Trophoblast cell (in vitro differentiated cells and primary cell): ENCODE measurements at regions not wholly inside any gene's neighbourhood (a gene's known extent, or its start where the extent isn't known, plus 50 kb on each side); places are given as distances from the start of the nearest gene placed in this dataset.

Source experiments
- DNase-seq, 2 donors: peaks; one replicate each; pipeline ENCODE4 v3.0.0-alpha.2; 2016
- H2AFZ ChIP-seq: 2 replicates; pipeline ENCODE4 v1.6.1; 2013; ENCODE audit warnings: low read length, moderate library complexity, mild to moderate bottlenecking; ENCODE audit not compliant: insufficient read depth, poor library complexity
- H2AK5ac ChIP-seq: 2 replicates; pipeline ENCODE4 v1.6.1; 2013; ENCODE audit warnings: mild to moderate bottlenecking, low read length
- H2BK120ac ChIP-seq: 2 replicates; pipeline ENCODE4 v1.6.1; 2013; ENCODE audit warnings: low read length, mild to moderate bottlenecking, moderate library complexity; ENCODE audit not compliant: insufficient read depth, poor library complexity
- H2BK12ac ChIP-seq: 2 replicates; pipeline ENCODE4 v1.6.1; 2013; ENCODE audit warnings: mild to moderate bottlenecking, low read length, moderate library complexity
- H2BK5ac ChIP-seq: 2 replicates; pipeline ENCODE4 v1.6.1; 2013; ENCODE audit warnings: low read length, low read depth, moderate library complexity, mild to moderate bottlenecking; ENCODE audit not compliant: poor library complexity
- H3K14ac ChIP-seq: 2 replicates; pipeline ENCODE4 v1.6.1; 2013; ENCODE audit warnings: mild to moderate bottlenecking, low read length
- H3K18ac ChIP-seq: 2 replicates; pipeline ENCODE4 v1.6.1; 2013; ENCODE audit warnings: mild to moderate bottlenecking, low read length
- H3K23ac ChIP-seq: 2 replicates; pipeline ENCODE4 v1.6.1; 2013; ENCODE audit warnings: low read length
- H3K27ac ChIP-seq: 2 replicates; pipeline ENCODE4 v1.5.1; 2013; ENCODE audit warnings: low read depth, mild to moderate bottlenecking, inconsistent platforms, low read length, moderate library complexity
- H3K27me3 ChIP-seq: 2 replicates; pipeline ENCODE4 v1.6.1; 2013; ENCODE audit warnings: inconsistent platforms, mild to moderate bottlenecking, low read length, moderate library complexity; ENCODE audit not compliant: insufficient read depth
- H3K36me3 ChIP-seq, 2 experiments: 1 replicate in 1 of 2; 2 replicates in 1 of 2; pipeline ENCODE4 v1.6.1; 2013; ENCODE audit warnings: low read length in 2 of 2, mild to moderate bottlenecking in 2 of 2, moderate library complexity in 1 of 2; ENCODE audit not compliant: insufficient read depth in 2 of 2, control insufficient read depth in 1 of 2
- H3K4ac ChIP-seq: 2 replicates; pipeline ENCODE4 v1.6.1; 2013; ENCODE audit warnings: low read depth, mild to moderate bottlenecking, low read length, moderate library complexity
- H3K4me1 ChIP-seq, 2 experiments: 1 replicate in 1 of 2; 2 replicates in 1 of 2; pipeline ENCODE4 v1.6.1; 2013; ENCODE audit warnings: low read length in 2 of 2, mild to moderate bottlenecking in 2 of 2, moderate library complexity in 1 of 2; ENCODE audit not compliant: insufficient read depth in 2 of 2, control insufficient read depth in 1 of 2
- H3K4me2 ChIP-seq: 2 replicates; pipeline ENCODE4 v1.6.1; 2013; ENCODE audit warnings: inconsistent platforms, mild to moderate bottlenecking, low read length, moderate library complexity
- H3K4me3 ChIP-seq: 2 replicates; pipeline ENCODE4 v1.5.1; 2013; ENCODE audit warnings: mild to moderate bottlenecking, low read depth, low read length, inconsistent platforms
- H3K79me1 ChIP-seq: one replicate; pipeline ENCODE4 v1.6.1; 2013; ENCODE audit warnings: low read length
- H3K79me2 ChIP-seq: 2 replicates; pipeline ENCODE4 v1.6.1; 2013; ENCODE audit warnings: low read length, mild to moderate bottlenecking; ENCODE audit not compliant: control insufficient read depth, insufficient read depth, poor library complexity
- H3K9ac ChIP-seq: 2 replicates; pipeline ENCODE4 v1.6.1; 2013; ENCODE audit warnings: mild to moderate bottlenecking, low read length
- H3K9me3 ChIP-seq: 2 replicates; pipeline ENCODE4 v1.6.1; 2013; ENCODE audit warnings: low read depth, mild to moderate bottlenecking, control low read depth, inconsistent platforms, low read length; ENCODE audit not compliant: insufficient read depth
- H4K12ac ChIP-seq: 2 replicates; pipeline ENCODE4 v1.6.1; 2013; ENCODE audit warnings: low read depth, mild to moderate bottlenecking, low read length, moderate library complexity
- H4K8ac ChIP-seq: 2 replicates; pipeline ENCODE4 v1.6.1; 2013; ENCODE audit warnings: low read depth, mild to moderate bottlenecking, low read length, moderate library complexity
- H4K91ac ChIP-seq: one replicate; pipeline ENCODE4 v1.6.1; 2013; ENCODE audit warnings: low read depth, mild to moderate bottlenecking, low read length, moderate library complexity
- WGBS: extraction: QIAGEN DNeasy Blood & Tissue Kit; methylation state at CpG from one replicate; pipeline ENCODE4 v1.1.7; 2013; ENCODE audit warnings: missing lambda C conversion rate; ENCODE audit not compliant: insufficient read length, insufficient coverage; ENCODE audit errors: extremely low coverage; 5-methylcytosine and 5-hydroxymethylcytosine counted together

- H3K14ac ChIP-seq: no peak overlapping the region
- H2BK120ac ChIP-seq: no peak overlapping the region
- no peak for DNase-seq
- H3K18ac ChIP-seq: no peak overlapping the region
- H2BK5ac ChIP-seq: no peak overlapping the region
- no peak overlapping the region for H3K9ac ChIP-seq
- no peak overlapping the region for H3K23ac ChIP-seq
- WGBS: no CpG with 5 or more reads among the region's 2 CpGs
- no peak overlapping the region for H2BK12ac ChIP-seq
- no peak overlapping the region for H3K4me3 ChIP-seq
- H3K27ac ChIP-seq: no peak overlapping the region
- H3K36me3 ChIP-seq: no peaks in the 10 kb centered on the region
- H2AK5ac ChIP-seq: no peak overlapping the region
- H3K79me2 ChIP-seq: no peaks in the 10 kb centered on the region
- H4K91ac ChIP-seq: no peak overlapping the region
- H3K9me3 ChIP-seq: no peaks in the 10 kb centered on the region
- H4K8ac ChIP-seq: no peak overlapping the region
- no peak overlapping the region for H3K4ac ChIP-seq
- no peak overlapping the region for H2AFZ ChIP-seq
- no peaks in the 10 kb centered on the region for H3K79me1 ChIP-seq
- H3K27me3 ChIP-seq: no peaks in the 10 kb centered on the region
- H4K12ac ChIP-seq: no peak overlapping the region
- H3K4me2 ChIP-seq: no peak overlapping the region
- H3K4me1 ChIP-seq: no peaks in the 10 kb centered on the region
Measured at GRCh38 chr20:24784607-24785006, 164.5 kb upstream of the CST7 start.

GRCh38 chr20:24785141-24786110, 163.6 kb upstream of the CST7 start:
- Histone ChIP-seq H2AK5ac (no peak overlapping the region), H3K79me2 (no peaks in the 10 kb centered on the region), H3K4ac (no peak overlapping the region), H3K36me3 (no peaks in the 10 kb centered on the region), H3K79me1 (no peaks in the 10 kb centered on the region), H4K12ac (no peak overlapping the region), H3K27me3 (no peaks in the 10 kb centered on the region), H3K18ac (no peak overlapping the region), H3K27ac (no peak overlapping the region), H2BK120ac (no peak overlapping the region), H4K91ac (no peak overlapping the region), H3K9ac (no peak overlapping the region), H3K14ac (no peak overlapping the region), H2BK5ac (no peak overlapping the region), H4K8ac (no peak overlapping the region), H3K4me3 (no peak overlapping the region), H2BK12ac (no peak overlapping the region), H3K23ac (no peak overlapping the region), H3K4me1 (no peaks in the 10 kb centered on the region), H2AFZ (no peak overlapping the region), H3K4me2 (no peak overlapping the region), H3K9me3 (no peaks in the 10 kb centered on the region)
- peak; percentile 10 to 53 for DNase-seq
- no CpG with 5 or more reads among the region's 11 CpGs for WGBS

- Histone ChIP-seq H2AK5ac (no peak overlapping the region), H3K9me3 (no peaks in the 10 kb centered on the region), H3K36me3 (no peaks in the 10 kb centered on the region), H3K79me2 (no peaks in the 10 kb centered on the region), H3K4me2 (no peak overlapping the region), H3K4me3 (no peak overlapping the region), H3K23ac (no peak overlapping the region), H2BK120ac (no peak overlapping the region), H3K18ac (no peak overlapping the region), H2BK5ac (no peak overlapping the region), H4K91ac (no peak overlapping the region), H3K79me1 (no peaks in the 10 kb centered on the region), H2AFZ (no peak overlapping the region), H3K27me3 (no peaks in the 10 kb centered on the region), H2BK12ac (no peak overlapping the region), H3K14ac (no peak overlapping the region), H4K8ac (no peak overlapping the region), H3K9ac (no peak overlapping the region), H3K4ac (no peak overlapping the region), H3K4me1 (no peaks in the 10 kb centered on the region), H4K12ac (no peak overlapping the region), H3K27ac (no peak overlapping the region)
- no CpG with 5 or more reads among the region's 12 CpGs for WGBS
- DNase-seq: no peak
Measured at GRCh38 chr20:24786111-24786495, 163.0 kb upstream of the CST7 start.

DNA sequence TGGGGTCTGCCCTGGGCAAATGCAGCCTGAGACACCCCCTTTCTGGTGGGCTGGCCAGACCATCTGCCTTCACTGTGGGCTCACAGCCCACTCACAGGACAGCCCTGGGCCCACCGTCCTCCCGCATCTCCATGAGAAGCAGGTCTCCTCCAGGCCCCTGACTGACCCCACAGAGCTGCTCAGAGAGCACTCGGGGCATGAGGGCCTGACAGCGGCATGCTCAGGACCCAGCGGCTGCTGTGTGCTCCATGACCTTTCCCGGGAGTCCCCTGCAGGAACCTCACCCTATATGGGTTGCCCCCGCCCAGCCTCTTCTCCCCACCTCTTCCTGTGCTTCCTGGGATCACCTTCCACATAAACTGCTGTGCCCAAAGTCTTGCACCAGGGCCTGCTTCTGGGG, 162.4 kb upstream of the CST7 start:
- Histone ChIP-seq H2BK120ac (no peak overlapping the region), H2AK5ac (no peak overlapping the region), H2BK5ac (no peak overlapping the region), H3K27me3 (no peaks in the 10 kb centered on the region), H3K79me2 (no peaks in the 10 kb centered on the region), H3K18ac (no peak overlapping the region), H3K9ac (no peak overlapping the region), H3K4me3 (no peak overlapping the region), H3K4ac (no peak overlapping the region), H4K91ac (no peak overlapping the region), H3K27ac (no peak overlapping the region), H3K23ac (no peak overlapping the region), H3K9me3 (no peaks in the 10 kb centered on the region), H3K14ac (no peak overlapping the region), H3K79me1 (no peaks in the 10 kb centered on the region), H4K12ac (no peak overlapping the region), H2BK12ac (no peak overlapping the region), H3K4me2 (no peak overlapping the region), H3K4me1 (no peaks in the 10 kb centered on the region), H2AFZ (no peak overlapping the region), H3K36me3 (no peaks in the 10 kb centered on the region), H4K8ac (no peak overlapping the region)
- no CpG with 5 or more reads among the region's 7 CpGs for WGBS
- DNase-seq: no peak
